ENCODE measurements at regions not wholly inside any gene's neighbourhood (a gene's known extent, or its start where the extent isn't known, plus 50 kb on each side); places are given as distances from the start of the nearest gene placed in this dataset.
"Not testable (repeated sequence)": the region's sequence is repeated elsewhere in the genome, so short reads cannot be mapped to it uniquely, and the experiment has no call there.

DNA sequence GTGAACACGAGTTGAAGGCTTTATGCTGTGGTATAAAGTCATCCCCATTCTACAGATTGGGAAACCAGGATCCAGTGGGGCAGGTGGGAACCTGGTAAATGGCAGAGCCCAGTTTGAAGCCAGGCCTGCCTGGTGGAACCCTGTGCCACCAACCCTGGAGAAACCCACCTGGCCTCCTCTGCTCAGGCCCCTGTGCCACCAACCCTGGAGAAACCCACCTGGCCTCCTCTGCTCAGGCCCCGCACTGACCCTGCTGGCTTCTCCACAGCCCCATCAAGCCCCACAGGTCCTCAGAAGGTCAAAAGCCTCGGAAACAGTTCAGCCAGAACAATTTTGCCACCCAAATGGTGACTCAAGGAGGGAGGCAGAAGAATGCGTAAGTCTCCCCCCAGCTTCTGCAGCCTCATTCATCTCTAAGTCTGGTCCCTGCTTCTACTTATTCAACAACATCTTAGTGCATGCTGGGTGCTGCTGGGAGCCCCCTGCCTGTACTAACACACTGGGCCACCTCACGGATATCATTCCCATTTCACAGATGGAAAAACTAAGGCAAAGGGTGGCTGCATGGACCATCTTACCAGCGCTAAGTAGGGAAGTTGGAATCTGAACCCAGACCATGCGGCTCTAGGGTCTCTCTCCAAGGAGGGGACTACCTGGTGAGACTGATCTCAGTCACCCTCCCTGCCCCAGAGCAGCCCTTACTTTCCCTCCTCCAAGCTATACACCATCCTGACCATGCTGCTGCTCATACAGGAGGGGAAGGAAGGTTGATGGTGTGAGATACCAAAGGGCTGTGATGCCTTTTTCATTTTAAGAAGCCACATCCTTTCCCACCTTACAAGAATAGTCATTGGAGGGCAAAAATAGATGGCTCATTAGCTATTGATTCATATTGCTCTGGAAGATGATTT is 93.7 kb upstream of the ID2 start:
- DNase-seq (ENCODE audit: low spot score): no peak

DNA sequence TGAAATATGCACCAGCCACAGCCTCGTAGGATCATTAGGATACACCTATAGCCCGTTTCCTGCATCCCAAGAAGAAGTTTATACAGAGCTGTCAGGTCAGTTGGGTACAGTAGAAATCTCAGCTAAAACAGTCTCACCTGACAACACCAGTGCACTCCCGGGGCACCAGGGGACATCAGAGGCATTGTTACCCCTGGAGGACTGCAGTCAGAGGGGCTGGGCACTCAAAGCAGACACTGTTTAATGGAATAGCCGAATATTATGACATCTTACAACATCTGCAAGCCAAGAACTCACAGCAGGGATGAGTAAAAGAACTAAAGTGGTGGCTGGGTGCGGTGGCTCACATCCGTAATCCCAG is 93.0 kb upstream of the ID2 start:
- DNase-seq (ENCODE audit: low spot score): no peak

DNA sequence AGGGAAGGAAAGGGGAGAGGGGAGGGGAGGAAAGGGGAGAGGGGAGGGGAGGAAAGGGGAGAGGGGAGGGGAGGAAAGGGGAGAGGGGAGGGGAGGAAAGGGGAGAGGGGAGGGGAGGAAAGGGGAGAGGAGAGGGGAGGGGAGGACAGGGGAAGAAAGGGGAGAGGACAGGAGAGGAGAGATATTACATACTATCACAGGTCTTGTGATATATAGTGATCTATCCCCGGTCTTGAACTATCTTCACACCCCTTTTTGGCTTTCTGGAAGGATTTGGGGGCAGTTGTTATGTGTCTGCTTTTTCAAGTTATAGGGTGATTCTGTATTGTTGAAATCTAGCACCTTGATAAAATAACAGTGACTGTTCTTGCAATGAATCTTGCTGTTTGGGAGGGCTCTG is 92.1 kb upstream of the ID2 start:
- no peak for DNase-seq (ENCODE audit: low spot score)

GRCh38 chr2:8590938-8591337 is 90.9 kb upstream of the ID2 start:
- no peak for DNase-seq (ENCODE audit: low spot score)

DNA sequence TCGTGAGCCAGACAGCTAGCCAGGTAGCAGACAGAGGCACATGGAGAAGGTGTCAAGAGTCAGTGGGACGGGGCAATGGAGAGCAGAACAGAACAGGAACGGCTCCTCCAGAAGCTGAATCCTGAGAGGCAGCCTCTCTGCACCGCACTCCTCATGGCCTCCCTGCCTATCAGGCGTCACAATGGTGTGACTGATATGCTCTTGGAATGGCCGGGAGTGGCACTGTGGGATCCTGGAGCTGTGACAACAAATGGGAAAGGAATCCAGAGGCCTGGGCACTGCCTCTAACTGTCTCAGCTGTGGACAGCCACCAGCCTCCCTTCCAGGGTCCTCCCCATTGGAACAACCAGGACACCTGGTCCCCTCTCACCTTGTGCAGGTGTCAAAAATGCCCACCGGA is 89.1 kb upstream of the ID2 start:
- no peak for DNase-seq (ENCODE audit: low spot score)

DNA sequence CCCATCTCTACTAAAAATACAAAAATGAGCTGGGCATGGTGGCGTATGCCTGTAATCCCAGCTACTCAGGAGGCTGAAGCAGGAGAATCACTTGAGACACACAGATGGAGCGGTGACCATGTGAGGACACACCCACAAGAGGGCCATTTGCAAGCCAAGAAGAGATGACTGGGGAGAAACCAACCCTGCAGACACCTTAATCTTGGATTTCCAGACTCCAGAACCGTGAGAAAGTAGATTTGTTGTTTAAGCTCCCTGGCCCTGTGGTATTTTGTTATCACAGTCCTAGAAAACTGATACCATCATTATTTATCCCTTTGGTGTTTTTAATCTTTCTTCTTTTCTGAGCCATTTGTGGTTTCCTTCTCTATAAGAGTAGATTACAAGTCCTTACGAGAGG is 88.6 kb upstream of the ID2 start:
- DNase-seq (ENCODE audit: low spot score): no peak

- DNase-seq (ENCODE audit: low spot score): no peak
Measured at GRCh38 chr2:8594731-8595427, 87.0 kb upstream of the ID2 start.

- no peak for DNase-seq (ENCODE audit: low spot score)
Measured at GRCh38 chr2:8595428-8595805, 86.4 kb upstream of the ID2 start.

- no peak for DNase-seq (ENCODE audit: low spot score)
Measured at GRCh38 chr2:8595811-8596600, 85.8 kb upstream of the ID2 start.

GRCh38 chr2:8597094-8597493 is 84.8 kb upstream of the ID2 start:
- no peak for DNase-seq (ENCODE audit: low spot score)

GRCh38 chr2:8597559-8598225 is 84.2 kb upstream of the ID2 start:
- DNase-seq (ENCODE audit: low spot score): no peak

DNA sequence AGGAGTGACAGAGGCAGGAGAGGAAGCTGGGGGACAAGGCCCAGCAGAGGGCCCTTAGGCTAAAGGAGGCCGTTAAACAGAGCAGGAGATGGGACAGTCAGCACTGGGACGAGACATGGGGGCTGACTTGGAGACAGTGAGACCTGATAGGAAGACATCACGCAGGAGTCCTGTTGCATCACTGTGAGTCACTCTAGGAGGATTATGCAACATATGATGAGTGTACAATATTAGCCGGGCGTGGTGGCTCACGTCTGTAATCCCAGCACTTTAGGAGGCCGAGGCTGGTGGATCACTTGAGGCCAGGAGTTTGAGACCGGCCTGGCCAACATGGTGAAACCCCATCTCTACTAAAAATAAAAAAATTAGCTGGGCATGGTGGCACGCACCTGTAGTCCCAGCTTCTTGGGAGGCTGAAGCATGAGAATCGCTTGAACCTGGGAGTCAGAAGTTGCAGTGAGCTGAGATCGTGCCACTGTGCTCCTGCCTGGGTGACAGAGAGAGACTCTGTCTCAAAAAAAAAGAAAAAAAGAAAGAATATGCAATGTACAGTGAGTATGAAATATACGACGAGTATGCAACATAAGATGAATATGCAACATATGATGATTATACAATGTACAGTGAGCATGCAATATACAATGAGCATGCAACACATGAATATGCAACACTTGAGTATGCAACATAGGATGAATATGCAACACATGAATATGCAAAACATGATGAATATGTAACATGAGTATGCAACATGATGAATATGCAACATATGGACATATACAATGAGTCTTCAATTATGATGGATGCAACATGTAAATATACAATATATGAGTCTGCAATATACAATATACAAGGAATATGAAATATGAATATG is 83.3 kb upstream of the ID2 start:
- peak; percentile 42 for DNase-seq (ENCODE audit: low spot score)

DNA sequence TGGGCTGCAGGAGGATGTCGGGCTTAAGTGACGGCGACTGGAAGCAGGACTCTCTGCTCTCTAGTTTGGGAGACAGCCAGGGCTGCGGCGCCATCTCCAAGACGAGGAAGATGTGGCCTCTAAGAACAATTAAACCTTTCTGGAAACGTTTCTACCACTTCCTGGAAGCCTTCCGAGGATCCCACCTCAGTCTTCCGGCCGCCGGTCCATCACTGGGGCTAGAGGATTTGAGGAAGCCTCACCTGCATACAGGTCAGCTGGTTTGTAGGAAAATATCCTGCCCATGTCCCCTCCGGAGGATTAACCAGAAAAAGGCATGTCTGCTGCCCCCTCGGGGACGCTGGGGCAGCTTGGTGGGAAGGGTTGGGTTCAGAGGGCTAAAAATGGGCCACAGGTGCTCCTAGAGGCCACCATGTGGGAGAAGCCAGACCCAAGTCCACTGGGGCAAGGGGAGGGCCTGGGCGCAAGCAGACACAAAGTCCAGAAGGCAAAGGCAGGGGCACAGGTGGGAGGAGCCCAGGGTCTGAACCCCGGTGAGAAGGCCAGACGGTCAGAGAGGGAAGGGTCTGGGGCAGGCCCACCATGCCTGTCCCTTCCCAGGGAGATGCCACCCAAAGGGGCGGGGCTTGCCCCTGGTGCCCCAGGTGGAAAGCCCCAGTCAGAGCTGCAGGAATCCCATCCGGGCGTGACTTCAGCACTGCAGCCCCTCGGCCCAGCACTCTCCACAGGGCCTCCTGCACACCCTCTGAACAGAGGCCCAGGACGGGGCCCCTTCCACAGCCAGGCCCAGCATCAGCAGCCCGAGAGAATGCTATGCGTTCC is 82.2 kb upstream of the ID2 start:
- DNase-seq (ENCODE audit: low spot score): no peak

GRCh38 chr2:8600456-8600855 is 81.4 kb upstream of the ID2 start:
- DNase-seq (ENCODE audit: low spot score): no peak

DNA sequence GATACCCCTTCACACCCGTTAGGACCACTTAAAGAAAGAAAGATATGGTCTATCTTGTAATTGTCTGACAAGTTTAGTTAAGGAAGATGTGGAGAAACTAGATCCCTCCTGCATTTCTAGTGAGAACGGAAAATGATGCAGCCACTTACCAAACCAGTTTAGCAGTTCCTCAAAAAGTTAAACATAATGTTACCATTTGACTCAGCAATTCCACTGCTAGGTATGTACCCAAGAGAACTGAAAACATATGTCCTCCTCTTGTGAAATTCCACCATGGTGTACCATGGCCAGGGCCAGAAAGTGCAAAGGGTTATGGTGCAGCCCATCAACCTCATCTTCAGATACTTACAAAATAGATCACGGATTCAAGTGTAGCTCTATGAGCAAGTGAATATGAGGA is 79.0 kb upstream of the ID2 start:
- no peak for DNase-seq (ENCODE audit: low spot score)

- DNase-seq (ENCODE audit: low spot score): not testable (repeated sequence)
Measured at GRCh38 chr2:8603356-8603755, 78.5 kb upstream of the ID2 start.

DNA sequence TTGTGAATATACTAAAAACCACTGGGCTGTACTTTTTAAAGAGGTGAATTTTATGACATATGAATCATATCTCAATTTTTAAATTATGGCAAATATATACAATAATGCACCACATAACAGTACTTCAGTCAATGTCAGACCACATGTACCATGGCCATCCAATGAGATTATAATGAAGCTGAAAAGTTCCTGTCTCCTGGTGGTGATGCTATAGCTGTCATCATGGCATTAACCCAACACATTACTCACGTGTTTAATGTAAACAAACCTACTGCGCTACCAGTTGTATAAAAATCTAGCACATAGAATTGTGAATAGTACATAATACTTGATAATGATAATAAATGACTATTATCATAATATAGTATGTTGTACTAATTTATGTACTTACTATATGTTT is 77.6 kb upstream of the ID2 start:
- DNase-seq (ENCODE audit: low spot score): no peak

- no peak for DNase-seq (ENCODE audit: low spot score)
Measured at GRCh38 chr2:8605351-8606065, 76.3 kb upstream of the ID2 start.

DNA sequence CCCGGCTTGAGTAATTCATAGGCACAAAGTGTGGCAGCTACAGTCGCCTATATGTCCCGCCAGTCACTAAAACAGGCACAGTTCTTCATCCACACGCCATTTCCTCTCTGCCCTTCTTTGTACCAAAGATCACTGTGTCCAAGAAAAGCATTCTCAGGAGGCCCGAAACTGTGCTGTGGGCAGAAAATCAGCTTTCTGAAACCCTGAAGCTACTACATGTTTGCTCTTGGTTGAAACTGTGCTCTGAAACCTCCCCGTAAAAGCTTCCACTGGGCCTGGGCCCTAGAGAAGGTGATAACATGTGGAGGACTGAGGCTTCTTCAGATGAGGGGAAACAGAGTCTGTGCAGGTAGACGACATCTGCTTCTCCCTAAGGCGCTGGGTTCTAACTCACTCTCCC is 75.6 kb upstream of the ID2 start:
- no peak for DNase-seq (ENCODE audit: low spot score)

Data from HuH-7.5 (cell line).